Embryonic facial prominence (tissue), 1 donor: ENCODE measurements at regions not wholly inside any gene's neighbourhood (a gene's known extent, or its start where the extent isn't known, plus 50 kb on each side); places are given as distances from the start of the nearest gene placed in this dataset.

Source experiments
- DNase-seq: peaks from one replicate; pipeline ENCODE4 v3.0.0-alpha.2; 2016; ENCODE audit errors: extremely low spot score

DNA sequence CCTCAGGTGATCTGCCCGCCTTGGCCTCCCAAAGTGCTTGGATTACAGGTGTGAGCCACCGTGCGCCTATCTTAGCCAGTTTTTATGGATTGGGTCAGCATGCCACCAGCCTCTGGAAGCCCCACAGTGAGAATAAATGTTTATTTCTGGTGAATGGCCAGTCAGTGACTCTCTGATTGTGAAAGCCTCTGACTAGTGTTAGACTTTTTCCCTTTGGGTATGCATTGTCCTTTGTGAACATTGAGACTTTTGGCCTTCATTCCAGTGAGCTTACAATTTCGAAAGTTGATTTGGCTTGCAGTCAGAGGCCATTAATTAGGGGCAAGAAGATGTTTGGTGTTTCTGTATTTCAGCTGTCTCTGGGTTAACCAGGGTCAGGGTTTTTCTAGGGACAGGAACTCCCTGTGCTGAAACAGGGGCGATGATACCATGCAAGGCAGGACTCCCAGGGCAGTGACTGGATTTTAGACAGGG is 274.5 kb upstream of the C2CD4B start:
- DNase-seq: no peak

DNA sequence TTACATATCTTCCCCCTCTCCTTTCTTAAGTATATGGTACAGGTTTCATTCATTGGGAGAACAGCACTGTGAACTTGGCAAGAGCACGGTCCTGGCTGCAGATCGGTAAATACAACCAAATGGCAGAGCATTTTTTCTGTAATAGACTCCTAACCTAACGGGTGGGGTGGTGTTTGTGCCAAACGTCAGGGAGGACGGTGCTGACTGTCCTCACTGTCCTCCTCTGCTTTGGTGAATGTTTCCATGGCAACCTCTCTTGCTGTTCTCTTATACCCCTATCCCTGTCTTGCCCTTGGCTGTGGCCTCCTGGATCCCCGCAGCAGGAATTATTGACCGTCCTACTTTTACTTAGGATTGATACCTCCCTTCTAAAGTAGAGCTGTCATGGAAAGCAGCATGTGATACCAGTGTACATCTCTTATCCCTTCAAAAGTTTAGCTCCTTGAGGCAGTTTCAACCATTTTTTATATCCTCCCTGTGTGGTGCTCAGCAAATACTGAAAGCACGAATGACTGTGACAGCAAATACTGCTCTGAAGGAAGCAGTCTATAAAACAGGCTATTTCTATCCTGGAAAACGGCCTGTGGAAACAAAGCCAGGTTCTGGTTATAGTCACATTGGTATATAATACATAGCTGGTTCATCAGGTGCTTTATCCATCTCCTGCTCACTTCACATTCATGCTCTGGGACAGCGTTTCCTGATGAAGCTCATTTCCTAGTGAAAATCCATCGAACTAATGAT is 275.4 kb upstream of the C2CD4B start:
- DNase-seq: no peak

DNA sequence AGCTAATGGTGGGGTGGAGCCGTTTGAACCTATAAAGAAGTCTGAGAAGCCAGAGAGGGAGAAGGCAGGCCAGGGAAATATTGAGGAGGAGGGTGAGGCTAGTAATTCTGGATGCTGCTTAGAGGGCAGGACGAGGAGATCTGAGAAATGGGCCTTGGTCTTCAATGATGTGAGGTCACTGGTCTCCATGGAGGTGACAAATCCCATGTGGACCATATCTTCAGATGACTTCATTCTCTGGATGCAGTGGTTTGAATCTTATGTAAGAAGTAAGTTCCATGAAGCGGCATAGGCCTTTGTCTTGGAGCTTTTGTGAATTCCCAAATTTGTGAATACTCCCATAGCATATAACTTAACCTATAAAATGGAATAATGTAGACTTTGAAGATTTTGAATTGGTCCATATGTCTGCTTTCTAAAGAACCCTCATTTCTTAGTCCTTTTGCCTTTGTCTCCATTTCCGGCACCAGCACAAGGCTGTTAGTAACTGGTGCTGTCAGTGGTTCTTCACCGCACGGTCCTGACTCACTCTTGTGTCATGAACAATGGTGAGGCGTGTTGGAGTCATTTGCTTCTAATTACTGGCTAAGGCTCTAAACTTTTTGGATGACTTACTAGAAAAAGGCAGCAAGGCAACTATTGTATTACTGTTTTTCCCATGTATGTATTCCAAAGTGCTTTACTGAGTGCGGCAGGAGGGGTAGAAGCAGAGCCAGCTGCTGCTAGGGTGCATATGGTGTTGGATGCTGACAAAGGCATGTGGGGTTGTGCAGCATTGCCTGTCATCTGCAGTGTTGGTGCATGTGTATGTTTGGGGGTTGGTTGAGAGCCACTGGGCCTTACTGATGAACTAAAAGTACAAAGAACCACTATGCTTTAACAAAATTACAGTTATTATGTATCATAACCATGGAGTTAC is 279.3 kb upstream of the C2CD4B start:
- DNase-seq: no peak

DNA sequence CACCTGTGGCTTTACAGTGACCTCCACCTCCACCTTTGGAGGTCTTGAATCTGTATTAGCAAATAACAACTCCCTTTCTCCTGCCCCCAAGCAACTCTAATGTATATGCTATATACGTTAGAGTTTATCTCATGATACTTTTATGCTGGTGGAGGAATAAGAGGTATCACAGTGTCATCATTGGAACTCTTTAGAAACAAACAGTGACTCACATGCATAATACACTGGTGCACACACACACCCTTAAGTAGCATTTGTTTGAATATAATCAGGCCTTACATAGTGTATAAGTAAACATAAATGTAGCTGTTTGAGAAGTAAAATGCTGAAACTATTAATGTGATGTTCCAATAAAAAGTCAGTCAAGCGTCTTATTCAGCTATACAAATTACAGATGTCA is 280.2 kb upstream of the C2CD4B start:
- DNase-seq: no peak

DNA sequence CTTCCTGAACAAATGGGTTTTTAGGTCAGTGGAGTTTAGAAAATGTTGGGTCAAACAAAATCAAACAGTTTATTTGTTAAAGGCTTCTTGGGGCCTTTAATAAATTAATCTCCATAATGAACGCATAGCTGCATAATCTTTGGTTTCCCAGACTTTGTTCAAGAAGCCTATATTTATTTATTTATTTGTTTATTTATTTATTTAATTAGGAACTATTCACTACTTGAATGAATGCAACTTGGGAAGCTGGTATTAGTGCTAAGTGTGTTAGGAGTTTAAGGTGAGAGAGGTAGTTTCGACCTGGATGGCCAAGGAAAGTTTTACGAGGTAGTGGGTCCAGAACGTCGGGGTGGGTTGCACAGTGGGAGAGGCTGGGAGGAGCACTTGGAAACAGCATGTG is 281.9 kb upstream of the C2CD4B start:
- no peak for DNase-seq

DNA sequence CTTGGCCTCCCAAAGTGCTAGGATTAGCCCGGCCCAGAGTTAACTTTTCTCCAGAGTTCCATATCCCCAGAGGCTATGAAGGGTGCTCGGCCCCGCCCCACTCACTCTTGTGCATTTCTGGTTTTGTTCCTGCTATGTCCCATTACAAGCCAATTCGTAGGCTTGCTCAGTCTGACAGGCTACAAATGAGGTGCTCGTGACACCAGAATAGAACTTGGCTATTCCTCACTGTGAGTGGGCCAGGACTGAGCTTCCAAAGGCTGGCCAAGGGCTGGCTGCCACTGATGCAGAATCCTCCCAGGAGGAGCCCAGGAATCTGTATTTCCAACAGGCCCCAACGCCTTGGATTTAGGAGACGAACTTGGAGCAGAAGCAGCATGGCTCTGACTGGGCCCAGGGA is 282.7 kb upstream of the C2CD4B start:
- DNase-seq: no peak

DNA sequence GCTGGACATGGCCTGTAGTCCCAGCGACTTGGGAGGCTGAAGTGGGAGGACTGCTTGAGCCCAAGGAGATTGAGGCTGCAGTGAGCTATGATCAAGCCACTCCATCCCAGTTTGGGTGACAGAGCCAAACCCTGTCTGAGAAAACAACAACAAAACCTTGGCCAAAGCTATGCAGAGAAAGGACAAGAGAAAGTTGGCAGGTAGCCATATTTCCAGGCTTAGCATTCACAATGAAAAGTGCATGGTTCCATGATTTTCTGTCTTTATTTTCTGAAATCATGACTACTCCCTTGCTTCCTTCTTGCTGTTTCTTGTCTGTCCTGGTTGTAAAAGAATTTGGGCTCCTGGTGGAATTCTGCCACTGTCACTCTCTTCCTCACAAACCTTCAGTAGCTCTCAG is 284.6 kb upstream of the C2CD4B start:
- DNase-seq: no peak

DNA sequence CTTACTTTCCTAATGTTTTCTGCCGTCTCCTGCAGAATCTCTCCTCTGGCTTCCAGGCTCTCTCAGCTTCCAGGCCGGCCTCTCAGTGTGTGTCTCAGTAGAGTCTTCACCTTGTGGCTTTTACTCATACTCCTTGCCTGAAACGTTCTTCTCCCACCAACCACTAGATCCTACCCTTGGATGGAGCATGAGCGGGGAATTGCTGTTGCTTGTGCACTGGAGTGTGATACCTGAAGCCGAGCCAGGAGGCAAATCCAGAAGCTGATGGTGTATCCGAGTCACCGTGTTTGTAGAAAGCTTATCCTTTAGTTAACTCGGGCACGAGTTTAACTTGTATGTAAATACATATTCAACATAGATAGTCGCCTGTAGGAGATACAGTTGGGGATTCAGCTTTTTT is 285.0 kb upstream of the C2CD4B start:
- DNase-seq: no peak

DNA sequence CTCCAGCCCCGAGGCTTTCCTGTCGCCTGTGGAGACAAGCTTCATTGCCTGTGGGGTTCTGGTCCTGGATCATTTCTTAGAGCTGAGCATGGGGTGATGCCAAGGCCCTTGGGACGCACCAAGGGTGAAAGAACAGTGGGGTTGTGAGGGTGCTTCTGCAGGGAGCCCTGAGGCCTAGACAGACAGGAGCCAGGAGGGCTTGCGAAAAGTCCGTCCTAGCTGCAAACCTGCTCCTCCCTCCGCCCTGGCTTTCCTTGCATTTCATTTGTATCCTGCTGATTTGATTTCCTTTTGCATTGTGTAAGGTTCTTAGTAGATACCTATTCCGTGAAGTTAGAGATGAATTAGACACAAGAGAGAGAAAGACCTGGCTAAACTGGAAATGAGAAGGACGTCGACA is 286.9 kb upstream of the C2CD4B start:
- no peak for DNase-seq

DNA sequence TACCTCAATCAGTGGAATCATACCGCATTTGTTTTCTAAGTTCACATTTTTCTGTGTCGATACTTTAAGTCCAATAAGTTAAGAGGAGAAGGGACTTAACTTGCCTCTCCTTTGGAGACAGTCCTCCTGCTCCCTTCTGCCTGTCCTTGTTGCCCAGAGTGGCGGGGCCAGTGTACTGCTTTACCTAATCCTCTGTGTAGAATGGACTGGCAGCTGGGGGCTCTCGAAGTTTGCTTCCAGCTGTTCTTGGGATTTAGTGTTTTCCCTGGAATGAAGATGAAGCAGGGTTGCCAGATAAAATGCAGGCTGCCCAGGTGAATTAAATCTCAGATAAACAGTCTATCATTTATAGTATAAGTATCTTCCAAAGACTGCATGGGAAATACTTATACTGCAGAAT is 287.6 kb upstream of the C2CD4B start:
- no peak for DNase-seq

DNA sequence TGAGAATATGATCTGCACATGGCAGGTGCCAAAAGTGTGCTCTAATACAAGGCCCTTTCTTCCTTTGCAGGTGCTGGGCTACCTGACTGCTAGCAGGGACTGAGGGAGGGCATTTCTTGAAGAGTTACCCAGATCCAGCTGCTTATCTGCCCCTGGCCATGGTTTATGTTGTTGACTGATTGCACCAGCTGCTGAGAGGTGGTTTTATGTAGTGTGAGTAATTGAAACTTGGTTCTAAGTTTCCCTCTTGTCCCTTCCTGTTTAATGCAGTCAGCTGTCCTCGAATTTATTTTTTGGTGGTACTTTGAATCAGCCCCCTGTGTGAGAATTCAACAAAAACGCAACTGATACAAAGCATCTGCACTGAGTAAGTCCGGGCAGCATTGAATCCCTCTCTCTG is 288.3 kb upstream of the C2CD4B start:
- no peak for DNase-seq

DNA sequence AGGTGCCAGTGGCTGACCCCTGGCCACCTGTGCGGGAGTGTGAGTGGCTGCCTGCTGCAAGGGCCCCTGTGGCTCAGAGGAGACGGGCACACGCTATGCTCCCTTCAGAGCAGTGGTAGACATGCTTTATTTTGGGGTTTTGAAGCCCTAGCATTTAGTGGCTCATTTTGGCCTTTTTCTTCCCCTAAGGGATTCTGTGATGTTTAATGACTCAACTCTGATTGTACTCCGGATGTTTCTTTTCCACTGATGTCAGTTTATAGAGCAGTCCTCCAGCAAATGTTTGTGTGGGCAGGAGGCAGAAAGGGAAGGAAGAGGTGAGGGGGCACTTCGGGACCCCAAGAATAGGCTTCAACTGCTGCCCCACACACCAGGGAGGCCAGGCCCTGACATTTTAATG is 288.9 kb upstream of the C2CD4B start:
- no peak for DNase-seq

DNA sequence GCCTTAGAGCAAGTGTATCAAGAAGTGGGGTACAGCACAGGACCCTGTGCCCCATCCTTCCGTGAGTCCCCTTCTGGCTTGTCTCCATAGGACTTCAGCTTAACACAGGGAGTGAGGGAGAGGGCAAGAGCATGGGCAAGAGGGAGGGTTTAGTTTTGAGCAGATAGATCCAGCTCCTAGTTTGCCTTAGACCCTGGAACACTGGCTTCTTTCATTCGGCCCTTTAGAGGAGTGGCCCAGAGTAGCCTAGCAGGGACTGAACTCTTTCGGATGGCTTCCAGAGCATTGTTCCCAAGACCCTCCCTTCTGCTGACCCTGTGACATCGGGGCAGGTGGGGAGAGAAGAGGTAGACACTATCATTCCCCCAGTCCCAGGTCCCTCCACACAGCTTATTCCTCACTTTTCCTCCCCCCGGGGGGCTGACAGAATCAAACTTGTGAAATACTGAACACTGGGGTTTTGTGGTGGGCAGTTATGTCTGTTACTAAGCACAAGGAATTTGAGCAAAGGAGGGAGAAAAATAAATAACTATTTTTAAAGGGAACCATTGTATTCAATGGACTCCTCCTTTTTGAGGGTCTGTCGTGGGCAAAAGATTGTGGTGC is 289.6 kb upstream of the C2CD4B start:
- no peak for DNase-seq

DNA sequence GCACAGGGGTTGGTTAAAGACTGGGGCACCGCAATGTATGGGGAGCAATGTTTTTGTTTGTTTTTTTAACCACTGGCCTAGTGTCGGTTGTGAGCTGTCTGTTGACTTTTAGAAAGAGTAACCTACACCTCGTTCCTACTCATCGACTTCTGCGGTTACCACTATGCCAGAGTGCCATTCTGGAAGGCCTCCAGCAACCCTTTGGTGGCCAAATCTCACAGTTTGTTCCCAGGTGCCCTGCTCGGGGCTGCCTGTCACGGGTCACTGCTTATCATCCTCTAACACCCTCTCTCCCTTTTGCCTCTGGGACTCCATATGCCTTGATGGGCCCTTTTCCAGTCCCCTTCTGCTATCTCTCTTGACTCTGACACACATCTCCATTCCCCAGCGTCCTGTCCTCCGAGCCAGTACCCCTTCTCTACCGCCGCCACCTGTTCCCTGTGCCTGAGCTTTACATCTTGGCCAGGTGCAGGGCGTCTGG is 290.4 kb upstream of the C2CD4B start:
- no peak for DNase-seq

DNA sequence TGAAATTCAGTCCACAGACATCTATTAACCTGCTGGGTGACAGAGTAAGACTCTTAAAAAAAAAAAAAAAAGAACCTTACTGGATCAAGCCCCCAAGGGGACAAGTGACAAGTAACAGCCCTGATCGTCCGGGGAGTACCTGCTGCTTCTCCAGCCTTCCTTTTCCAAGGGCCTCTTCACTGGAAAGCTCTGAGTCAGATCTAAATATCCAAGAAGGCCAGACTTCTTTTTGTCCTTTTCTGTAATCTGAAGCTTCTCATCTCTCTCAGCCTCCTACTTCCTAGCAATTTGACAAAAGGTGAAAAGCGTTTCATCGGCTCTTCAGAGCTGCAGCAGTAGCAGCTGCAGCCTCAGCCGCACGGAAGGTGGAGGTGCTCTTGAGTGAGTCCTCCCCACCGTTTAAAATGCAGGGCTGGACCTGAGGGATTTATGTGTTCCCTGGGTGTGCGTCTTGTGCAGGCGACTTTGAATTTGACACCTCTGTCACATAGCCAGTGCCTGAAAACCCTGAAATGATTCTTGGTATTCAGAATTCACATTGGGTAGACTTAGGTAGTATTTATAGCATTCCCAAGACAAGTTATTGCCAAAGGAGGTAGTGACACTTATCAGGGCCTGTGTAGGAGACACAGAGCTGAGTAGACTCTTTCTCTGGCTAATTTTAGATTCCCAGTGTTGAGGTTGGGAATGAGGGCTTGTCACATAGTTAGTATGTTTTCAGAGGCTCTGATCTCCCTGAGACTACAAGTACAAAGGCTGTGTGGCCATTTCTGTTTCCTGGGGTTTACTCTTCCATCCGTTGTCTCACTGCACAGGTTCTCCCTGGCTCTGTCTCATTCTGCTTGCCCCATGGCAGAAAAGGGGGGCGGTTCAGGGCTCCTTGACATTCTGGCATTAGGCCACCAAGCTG is 291.2 kb upstream of the C2CD4B start:
- DNase-seq: no peak

DNA sequence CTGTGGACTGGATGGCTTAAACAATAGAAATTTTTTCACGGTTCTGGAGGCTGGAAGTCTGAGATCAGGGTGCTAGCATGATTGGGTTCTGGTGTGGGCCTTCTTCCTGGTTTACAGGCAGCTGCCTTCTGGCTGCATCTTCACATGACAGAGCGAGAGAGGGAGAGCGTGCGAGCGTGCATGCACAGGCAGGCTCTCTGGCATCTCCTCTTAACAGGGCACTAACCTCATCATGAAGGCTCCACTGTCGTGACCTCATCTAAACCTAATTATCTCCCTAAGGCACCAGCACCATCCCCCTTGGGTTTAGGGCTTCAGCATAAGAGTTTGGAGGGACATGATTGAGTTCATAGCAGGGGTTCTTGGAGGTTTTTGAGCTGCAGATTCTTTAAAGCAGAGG is 292.0 kb upstream of the C2CD4B start:
- no peak for DNase-seq

DNA sequence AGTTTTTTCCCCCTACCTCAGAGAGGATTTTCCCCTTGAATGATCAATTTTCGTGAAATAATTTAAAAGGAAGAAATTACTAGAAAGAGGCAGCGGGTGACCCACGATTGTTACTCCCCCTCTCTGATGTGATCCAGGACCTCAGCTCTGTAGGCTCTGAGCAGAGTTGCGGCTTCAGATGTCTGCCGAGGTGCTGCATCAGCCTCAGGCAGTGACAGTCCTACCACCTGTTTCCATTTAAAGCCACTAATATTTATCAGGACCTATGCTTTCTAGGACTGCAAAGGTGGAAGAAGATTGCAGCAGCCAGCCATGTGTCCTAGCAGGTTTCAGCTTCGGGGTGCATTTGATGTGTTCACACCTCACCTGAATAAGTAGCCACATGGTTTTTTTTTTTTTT is 294.8 kb upstream of the C2CD4B start:
- DNase-seq: no peak

DNA sequence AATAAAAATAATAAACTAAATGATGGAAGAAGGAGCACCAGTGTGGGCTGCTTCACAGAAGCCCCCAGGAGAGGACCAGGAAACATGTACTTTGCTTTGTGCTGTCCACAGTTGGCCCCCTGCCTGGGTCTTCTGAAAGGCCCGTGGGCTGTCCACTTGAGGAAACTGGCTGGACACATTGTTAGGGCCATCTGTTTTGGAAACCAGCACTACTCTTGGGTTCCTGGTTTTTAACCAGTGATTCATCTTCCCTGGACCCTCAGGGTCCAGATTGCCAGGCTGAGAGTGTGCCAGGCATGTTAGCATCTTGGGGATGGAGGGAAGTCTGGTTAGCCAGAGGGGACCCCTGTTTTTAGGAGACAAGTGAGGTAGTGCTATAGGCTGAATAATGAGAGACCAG is 297.2 kb upstream of the C2CD4B start:
- no peak for DNase-seq

DNA sequence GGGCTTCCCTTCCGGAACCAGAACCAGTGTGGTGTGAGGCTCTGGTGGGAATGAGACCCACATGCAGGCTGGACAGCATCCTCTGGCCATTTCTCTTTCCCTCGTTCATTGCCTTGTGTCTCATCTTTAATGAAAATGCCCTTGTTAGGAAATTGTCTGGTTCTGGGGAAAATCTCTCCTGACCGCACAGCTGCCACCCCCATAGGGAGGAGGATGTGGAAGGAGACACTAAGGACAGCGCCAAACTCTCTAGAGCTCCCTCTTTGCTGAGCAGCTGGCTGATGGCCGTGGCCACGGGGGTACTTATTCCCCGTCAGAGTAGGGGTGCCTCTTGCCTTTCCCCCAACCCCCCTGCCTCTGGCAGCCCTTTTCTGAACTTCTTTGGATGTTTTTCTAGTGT is 297.6 kb upstream of the C2CD4B start:
- no peak for DNase-seq

DNA sequence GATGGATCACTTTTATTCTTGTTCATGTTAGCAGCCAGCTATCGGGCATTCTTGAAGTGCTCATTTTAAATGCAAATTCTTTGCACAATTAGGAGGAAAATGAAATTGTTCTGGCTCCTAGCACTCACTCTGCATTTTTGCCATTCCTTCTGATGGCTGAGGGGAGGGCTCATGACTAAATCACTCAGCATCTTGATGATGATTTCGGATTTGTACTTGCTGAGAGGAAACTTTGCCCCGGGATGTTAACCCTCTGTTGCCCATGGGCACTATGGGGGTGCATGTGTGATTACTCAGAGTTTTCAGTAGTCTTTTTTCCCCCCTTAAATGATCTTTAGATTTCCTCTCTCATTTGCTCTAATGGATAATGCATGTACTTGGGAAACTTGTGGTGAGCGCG is 299.6 kb upstream of the C2CD4B start:
- no peak for DNase-seq

DNA sequence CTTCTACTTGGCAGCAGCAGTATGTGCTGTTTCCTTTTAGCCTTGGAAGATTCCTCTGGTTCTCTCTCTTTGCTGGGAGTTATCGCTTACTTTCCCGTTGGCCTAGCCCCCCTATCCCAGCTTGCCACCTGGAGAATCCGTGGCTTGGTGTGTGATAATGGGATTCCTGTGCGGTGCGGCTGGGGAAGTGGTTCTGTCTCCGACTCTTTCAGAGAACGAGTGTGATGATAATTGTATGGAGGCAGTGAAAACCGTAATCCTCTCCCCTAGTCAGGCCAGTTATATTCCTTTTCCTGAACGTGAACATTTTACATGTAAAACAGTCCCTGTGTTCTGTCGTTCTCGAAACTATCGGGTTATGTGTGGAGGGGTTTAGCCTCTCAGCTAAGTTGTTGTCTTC is 300.1 kb upstream of the C2CD4B start:
- no peak for DNase-seq

DNA sequence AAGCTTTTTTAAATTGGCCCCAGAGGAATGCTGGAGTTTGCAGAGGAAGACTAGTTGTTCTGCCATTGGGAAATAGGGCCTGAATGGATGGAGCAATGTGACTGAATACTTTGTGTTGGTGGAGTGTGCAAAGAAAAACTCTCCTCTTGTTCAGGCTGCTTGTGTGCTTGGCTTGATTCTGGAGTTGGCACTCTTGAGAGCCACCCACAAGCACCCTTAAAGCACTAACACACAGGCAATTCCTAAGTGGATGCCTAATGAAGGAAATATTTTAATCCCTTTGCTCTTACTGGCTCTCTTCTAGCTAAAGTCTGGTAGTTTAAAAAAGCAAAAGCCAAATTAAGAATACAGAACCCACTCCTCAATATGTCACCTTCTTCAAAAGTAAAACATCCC is 304.4 kb upstream of the C2CD4B start:
- no peak for DNase-seq
